Type B pancreatic cell (in vitro differentiated cells): ENCODE measurements at regions not wholly inside any gene's neighbourhood (a gene's known extent, or its start where the extent isn't known, plus 50 kb on each side); places are given as distances from the start of the nearest gene placed in this dataset.
"Not testable (repeated sequence)": the region's sequence is repeated elsewhere in the genome, so short reads cannot be mapped to it uniquely, and the experiment has no call there.

Experiments used
- DNase-seq: peaks from one replicate; pipeline ENCODE4 v3.0.0; 2021; ENCODE audit warnings: mixed read lengths; ENCODE audit not compliant: unreplicated experiment; ENCODE audit errors: extremely low spot score
- H3K27ac Mint-ChIP-seq: 2 replicates; pipeline ENCODE4 v1.8.0; 2021; ENCODE audit warnings: mild to moderate bottlenecking, mixed read lengths
- H3K27me3 Mint-ChIP-seq: 2 replicates; pipeline ENCODE4 v1.8.0; 2021; ENCODE audit warnings: mixed read lengths
- H3K36me3 Mint-ChIP-seq: 2 replicates; pipeline ENCODE4 v1.8.0; 2021; ENCODE audit warnings: mixed read lengths
- H3K4me1 Mint-ChIP-seq: one replicate; pipeline ENCODE4 v1.8.0; 2021; ENCODE audit warnings: mixed read lengths; ENCODE audit not compliant: unreplicated experiment
- H3K4me3 Mint-ChIP-seq: 2 replicates; pipeline ENCODE4 v1.8.0; 2021; ENCODE audit warnings: mild to moderate bottlenecking, mixed read lengths
- H3K9me3 Mint-ChIP-seq: 2 replicates; pipeline ENCODE4 v1.8.0; 2021; ENCODE audit warnings: mixed read lengths
- TF ChIP-seq, protein P1 (sequence below): fragments of 200-600 bp; sonication (generic); conservative IDR thresholded peaks from 2 replicates; pipeline ENCODE4 v1.5.0; 2021; ENCODE audit warnings: antibody characterized with exemption, mild to moderate bottlenecking

DNA sequence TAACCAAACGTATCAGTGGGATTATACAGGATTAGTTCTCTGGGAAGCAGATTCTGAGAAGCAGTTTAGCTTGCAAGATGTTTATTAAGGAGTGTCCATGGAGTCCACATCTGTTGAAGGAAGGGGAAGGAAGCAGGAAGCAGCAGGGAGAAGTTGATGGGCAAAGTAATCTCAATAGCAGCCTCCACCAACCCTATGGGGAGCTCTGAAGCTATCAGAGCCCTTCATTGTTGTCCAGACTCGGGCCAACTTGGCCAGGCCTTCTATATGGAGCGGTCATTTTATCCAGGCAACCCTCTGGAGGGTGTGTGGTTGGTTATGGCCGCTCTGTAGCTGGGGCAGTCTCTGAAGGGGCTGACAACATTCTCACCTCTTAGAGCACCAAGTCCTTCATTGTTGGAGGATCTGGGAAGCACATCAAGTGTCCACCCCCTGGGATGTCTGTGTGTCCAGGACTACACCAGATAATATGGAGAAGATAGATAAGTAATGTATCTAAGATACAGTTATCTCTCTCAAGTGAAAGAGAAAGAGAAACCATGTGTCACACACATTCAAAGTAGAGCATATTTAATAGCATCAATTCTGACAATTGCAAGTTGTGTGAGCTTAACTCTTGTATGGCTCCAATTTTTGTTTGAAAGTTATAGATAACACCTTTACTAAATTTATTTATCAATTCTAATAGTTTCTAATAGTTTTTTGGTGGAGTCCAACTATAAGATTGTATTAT is 101.7 kb upstream of the TRIM77 start:
- Mint-ChIP-seq H3K9me3 (peaks cover 7% of the 10 kb centered on the region), H3K36me3 (no peaks in the 10 kb centered on the region), H3K27me3 (no peaks in the 10 kb centered on the region), H3K27ac (no peak overlapping the region), H3K4me1 (no peaks in the 10 kb centered on the region), H3K4me3 (no peak overlapping the region)
- no peak for DNase-seq
- TF ChIP-seq, protein P1, sequence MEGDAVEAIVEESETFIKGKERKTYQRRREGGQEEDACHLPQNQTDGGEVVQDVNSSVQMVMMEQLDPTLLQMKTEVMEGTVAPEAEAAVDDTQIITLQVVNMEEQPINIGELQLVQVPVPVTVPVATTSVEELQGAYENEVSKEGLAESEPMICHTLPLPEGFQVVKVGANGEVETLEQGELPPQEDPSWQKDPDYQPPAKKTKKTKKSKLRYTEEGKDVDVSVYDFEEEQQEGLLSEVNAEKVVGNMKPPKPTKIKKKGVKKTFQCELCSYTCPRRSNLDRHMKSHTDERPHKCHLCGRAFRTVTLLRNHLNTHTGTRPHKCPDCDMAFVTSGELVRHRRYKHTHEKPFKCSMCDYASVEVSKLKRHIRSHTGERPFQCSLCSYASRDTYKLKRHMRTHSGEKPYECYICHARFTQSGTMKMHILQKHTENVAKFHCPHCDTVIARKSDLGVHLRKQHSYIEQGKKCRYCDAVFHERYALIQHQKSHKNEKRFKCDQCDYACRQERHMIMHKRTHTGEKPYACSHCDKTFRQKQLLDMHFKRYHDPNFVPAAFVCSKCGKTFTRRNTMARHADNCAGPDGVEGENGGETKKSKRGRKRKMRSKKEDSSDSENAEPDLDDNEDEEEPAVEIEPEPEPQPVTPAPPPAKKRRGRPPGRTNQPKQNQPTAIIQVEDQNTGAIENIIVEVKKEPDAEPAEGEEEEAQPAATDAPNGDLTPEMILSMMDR: no peak

DNA sequence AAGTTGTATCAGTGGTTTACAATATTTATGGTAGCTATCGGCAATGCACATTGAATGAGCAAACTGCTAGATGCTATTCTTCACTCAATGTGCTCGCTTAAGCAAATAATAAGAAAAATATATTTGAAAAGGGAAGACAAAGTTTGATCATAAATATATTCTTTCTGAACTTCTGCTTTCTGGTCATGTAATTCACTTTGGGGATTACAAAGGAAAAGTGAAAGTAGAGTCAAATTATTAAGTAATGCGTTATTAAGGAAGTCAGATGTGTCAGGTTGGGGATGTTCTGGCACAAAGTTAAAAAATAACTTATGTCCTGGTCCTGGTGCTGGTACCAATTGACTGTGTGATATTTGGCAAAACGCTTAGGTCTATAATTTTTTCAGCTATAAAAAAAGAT is 98.0 kb upstream of the TRIM77 start:
- Mint-ChIP-seq H3K4me1 (peaks cover 4% of the 10 kb centered on the region), H3K4me3 (no peak overlapping the region), H3K27me3 (no peaks in the 10 kb centered on the region), H3K36me3 (no peaks in the 10 kb centered on the region), H3K9me3 (peaks cover 4% of the 10 kb centered on the region), H3K27ac (no peak overlapping the region)
- no peak for DNase-seq
- TF ChIP-seq, protein P1: no peak

DNA sequence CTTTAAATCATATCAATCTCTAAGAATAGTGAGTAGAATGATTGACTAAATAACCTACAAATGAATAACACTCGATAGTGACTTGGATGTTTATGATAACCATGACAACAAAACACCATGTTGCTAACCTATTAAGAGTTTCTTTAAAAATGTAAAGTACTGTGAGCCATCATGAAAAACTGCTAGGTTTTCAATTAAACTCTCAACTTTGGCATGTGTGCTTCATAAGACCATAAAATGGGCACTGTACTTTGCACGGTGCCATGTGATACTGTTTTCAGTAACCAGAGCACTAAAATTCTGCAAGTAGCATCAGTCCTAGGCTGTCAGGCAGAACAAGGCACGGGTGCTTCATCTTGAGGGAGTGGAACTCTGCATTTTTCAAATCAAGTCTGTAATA is 96.2 kb upstream of the TRIM77 start:
- no peak overlapping the region for H3K4me3 Mint-ChIP-seq
- no peaks in the 10 kb centered on the region for H3K27me3 Mint-ChIP-seq
- TF ChIP-seq, protein P1: no peak
- no peak overlapping the region for H3K27ac Mint-ChIP-seq
- H3K9me3 Mint-ChIP-seq: no peaks in the 10 kb centered on the region
- peaks cover 4% of the 10 kb centered on the region for H3K4me1 Mint-ChIP-seq
- no peaks in the 10 kb centered on the region for H3K36me3 Mint-ChIP-seq
- no peak for DNase-seq

DNA sequence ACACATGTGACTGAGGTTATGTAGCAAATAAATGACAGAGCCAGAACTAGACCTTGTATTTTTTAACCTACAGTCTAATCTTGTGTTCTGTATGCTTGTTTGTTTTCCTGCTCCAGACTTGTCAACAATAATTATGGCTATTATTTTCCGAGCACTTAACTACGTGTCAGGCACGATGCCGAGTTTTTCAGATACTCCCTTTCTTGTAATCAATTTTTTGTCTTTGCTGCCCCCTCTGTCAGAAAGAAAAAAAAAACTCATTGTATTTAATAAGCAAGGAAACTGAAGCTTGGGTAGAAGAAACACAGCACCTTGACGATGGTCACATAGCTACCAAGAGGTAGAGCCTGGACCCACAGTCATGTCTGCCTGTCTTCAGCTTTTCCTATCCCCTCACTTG is 95.7 kb upstream of the TRIM77 start:
- H3K4me1 Mint-ChIP-seq, H3K27me3 Mint-ChIP-seq, H3K27ac Mint-ChIP-seq, H3K9me3 Mint-ChIP-seq, DNase-seq, H3K36me3 Mint-ChIP-seq, H3K4me3 Mint-ChIP-seq: not testable (repeated sequence)
- TF ChIP-seq, protein P1: peak; percentile 48

DNA sequence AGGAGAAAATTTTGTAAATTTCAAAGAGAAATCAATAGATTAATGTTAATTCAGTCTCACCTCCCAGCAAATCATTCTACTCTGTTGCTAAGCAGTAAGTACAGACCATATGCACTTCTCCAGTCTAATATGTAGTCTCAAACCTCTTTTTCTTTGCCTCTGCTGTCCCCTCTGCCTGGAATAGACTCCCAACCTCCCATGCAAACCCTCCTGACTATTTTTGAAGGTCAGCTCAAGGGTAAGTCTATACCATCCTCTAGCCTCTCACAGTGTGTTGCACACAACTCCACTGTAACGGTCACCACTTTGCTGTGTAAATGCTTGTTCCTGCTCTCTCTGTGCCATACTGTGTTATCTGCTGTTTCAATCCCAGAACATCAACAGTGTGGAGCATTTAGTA is 94.5 kb upstream of the TRIM77 start:
- not testable (repeated sequence) for DNase-seq, H3K4me3 Mint-ChIP-seq, H3K9me3 Mint-ChIP-seq, H3K4me1 Mint-ChIP-seq, H3K27me3 Mint-ChIP-seq, H3K36me3 Mint-ChIP-seq, H3K27ac Mint-ChIP-seq
- TF ChIP-seq, protein P1: peak; percentile 17

DNA sequence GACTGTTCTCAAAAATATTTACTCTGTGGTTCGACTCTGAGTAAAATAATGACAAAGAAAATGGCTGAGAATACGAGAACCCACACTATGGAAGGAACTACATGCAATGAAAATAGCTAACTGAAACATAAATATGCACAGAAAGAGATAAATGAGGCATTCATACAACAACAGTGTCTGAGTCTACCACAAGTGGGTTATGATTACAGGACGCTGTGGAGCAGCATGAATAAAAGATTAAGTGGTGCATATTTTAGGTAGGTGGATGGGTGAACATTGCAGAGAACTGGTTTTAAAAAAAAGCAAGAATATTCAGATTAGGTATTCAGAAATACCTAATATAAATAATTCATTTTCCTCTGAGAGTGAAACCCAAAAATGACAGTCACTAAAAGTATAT is 93.9 kb upstream of the TRIM77 start:
- not testable (repeated sequence) for H3K4me1 Mint-ChIP-seq, H3K4me3 Mint-ChIP-seq, H3K9me3 Mint-ChIP-seq, H3K36me3 Mint-ChIP-seq, DNase-seq, H3K27me3 Mint-ChIP-seq, H3K27ac Mint-ChIP-seq
